Natural killer cell (primary cell): ENCODE measurements at regions not wholly inside any gene's neighbourhood (a gene's known extent, or its start where the extent isn't known, plus 50 kb on each side); places are given as distances from the start of the nearest gene placed in this dataset.
A peak's percentile ranks its signal among the peaks of the same experiment; 100 is the strongest.

Experiments
- ATAC-seq, 3 donors: fragments of 150-1000 bp in 2 of 3; fragments of 200-7000 bp in 1 of 3; cut with Tn5 transposase; 1 replicate in 1 of 3; 2 replicates in 2 of 3; pipeline ENCODE4 v1.10.0; 2021; ENCODE audit warnings: mild to moderate bottlenecking in 2 of 3, moderate library complexity in 2 of 3
- DNase-seq, 2 donors: peaks; one replicate each; pipeline versions ENCODE4 v3.0.0 to v3.0.0-alpha.2; 2013 to 2021; ENCODE audit warnings: mixed read lengths in 1 of 2
- H3K27ac ChIP-seq: one replicate; pipeline ENCODE4 v1.5.1; 2013; ENCODE audit warnings: mild to moderate bottlenecking, low read length
- H3K27me3 ChIP-seq: one replicate; pipeline ENCODE4 v1.6.1; 2013; ENCODE audit warnings: low read length; ENCODE audit not compliant: control insufficient read depth, insufficient read depth
- H3K36me3 ChIP-seq: one replicate; pipeline ENCODE4 v1.6.1; 2013; ENCODE audit warnings: low read length; ENCODE audit not compliant: control insufficient read depth, insufficient read depth
- H3K4me1 ChIP-seq: one replicate; pipeline ENCODE4 v1.6.1; 2013; ENCODE audit warnings: low read length; ENCODE audit not compliant: control insufficient read depth, insufficient read depth
- H3K4me3 ChIP-seq: one replicate; pipeline ENCODE4 v1.5.1; 2013; ENCODE audit warnings: low read length
- H3K9me3 ChIP-seq: one replicate; pipeline ENCODE4 v1.6.1; 2013; ENCODE audit warnings: low read length; ENCODE audit not compliant: control insufficient read depth, insufficient read depth
- H3K27ac Mint-ChIP-seq, 2 donors: one replicate each; pipeline ENCODE4 v1.8.0; 2022; ENCODE audit warnings: mild to moderate bottlenecking in 2 of 2, mixed read lengths in 2 of 2, moderate library complexity in 1 of 2
- H3K27me3 Mint-ChIP-seq, 2 donors: one replicate each; pipeline ENCODE4 v1.8.0; 2022; ENCODE audit warnings: low read depth in 2 of 2, mixed read lengths in 2 of 2
- H3K36me3 Mint-ChIP-seq: one replicate; pipeline ENCODE4 v1.8.0; 2022; ENCODE audit warnings: mixed read lengths
- H3K4me1 Mint-ChIP-seq, 2 donors: one replicate each; pipeline ENCODE4 v1.8.0; 2022; ENCODE audit warnings: mixed read lengths in 2 of 2
- H3K4me3 Mint-ChIP-seq: one replicate; pipeline ENCODE4 v1.8.0; 2022; ENCODE audit warnings: mild to moderate bottlenecking, moderate library complexity, mixed read lengths
- H3K9me3 Mint-ChIP-seq, 2 donors: one replicate each; pipeline ENCODE4 v1.8.0; 2022; ENCODE audit warnings: mixed read lengths in 2 of 2
- CTCF ChIP-seq: fragments of 200-600 bp; IDR thresholded peaks from one replicate; pipeline ENCODE4 v1.8.0; 2022; ENCODE audit warnings: antibody characterized with exemption
- WGBS: methylation state at CpG from one replicate; pipeline ENCODE4 v1.1.7; 2013; ENCODE audit warnings: missing lambda C conversion rate; ENCODE audit not compliant: insufficient coverage; 5-methylcytosine and 5-hydroxymethylcytosine counted together
- intact Hi-C: fragments of 100-400 bp; cut with micrococcal nuclease; formaldehyde crosslinking; loops from one replicate; pipeline ENCODE4 v1.14.2; 2022

- Mint-ChIP-seq H3K4me3 (peak overlapping the region; percentile 89), H3K4me1 (peaks cover 0 to 13% of the 10 kb centered on the region in 2 donors), H3K27ac (peak overlapping the region in 1 of 2 donors; percentile 80), H3K9me3 (no peaks in the 10 kb centered on the region), H3K27me3 (no peaks in the 10 kb centered on the region), H3K36me3 (no peaks in the 10 kb centered on the region)
- no peak for DNase-seq
- WGBS, result 97% methylated on average over 5 of the region's 6 CpGs
- Histone ChIP-seq H3K27ac (no peak overlapping the region), H3K36me3 (no peaks in the 10 kb centered on the region), H3K27me3 (no peaks in the 10 kb centered on the region), H3K4me1 (no peaks in the 10 kb centered on the region), H3K4me3 (no peak overlapping the region), H3K9me3 (no peaks in the 10 kb centered on the region)
- intact Hi-C loops, result no loop called here
- ATAC-seq, result no peak
- no peak for TF ChIP-seq CTCF
Observed at GRCh38 chrX:131703646-131704045, 159.8 kb downstream of the OR13H1 start.

- Mint-ChIP-seq H3K9me3 (no peaks in the 10 kb centered on the region), H3K36me3 (no peaks in the 10 kb centered on the region), H3K27me3 (no peaks in the 10 kb centered on the region), H3K4me1 (peaks cover 0 to 13% of the 10 kb centered on the region in 2 donors), H3K27ac (peak overlapping the region in 1 of 2 donors; percentile 80), H3K4me3 (peak overlapping the region; percentile 89)
- no peaks in the 10 kb centered on the region for H3K36me3 ChIP-seq
- H3K27ac ChIP-seq, result no peak overlapping the region
- WGBS, result 97% methylated on average over 16 of the region's 17 CpGs
- no peaks in the 10 kb centered on the region for H3K9me3 ChIP-seq
- ATAC-seq (peak in 1 of 3 donors; percentile 74), DNase-seq (no peak)
- H3K4me3 ChIP-seq, result no peak overlapping the region
- no peak for TF ChIP-seq CTCF
- intact Hi-C loops, result no loop called here
- no peaks in the 10 kb centered on the region for H3K27me3 ChIP-seq
- no peaks in the 10 kb centered on the region for H3K4me1 ChIP-seq
Observed at GRCh38 chrX:131704136-131704695, 160.3 kb downstream of the OR13H1 start.

- no peak for TF ChIP-seq CTCF
- Histone ChIP-seq H3K27ac (no peak overlapping the region), H3K9me3 (no peaks in the 10 kb centered on the region), H3K4me3 (no peak overlapping the region), H3K36me3 (no peaks in the 10 kb centered on the region), H3K27me3 (no peaks in the 10 kb centered on the region), H3K4me1 (no peaks in the 10 kb centered on the region)
- H3K4me3 Mint-ChIP-seq, result no peak overlapping the region
- no peaks in the 10 kb centered on the region for H3K36me3 Mint-ChIP-seq
- ATAC-seq (no peak), DNase-seq (no peak)
- H3K27ac Mint-ChIP-seq, result no peak overlapping the region
- H3K9me3 Mint-ChIP-seq, result no peaks in the 10 kb centered on the region
- no peaks in the 10 kb centered on the region for H3K27me3 Mint-ChIP-seq
- H3K4me1 Mint-ChIP-seq, result peaks cover 0 to 12% of the 10 kb centered on the region in 2 donors
- WGBS, result 93% methylated on average over 6 of the region's 6 CpGs
- intact Hi-C loops, result no loop called here
Observed at GRCh38 chrX:131709553-131709952, 165.7 kb downstream of the OR13H1 start.

GRCh38 chrX:131711478-131711867 is 167.6 kb downstream of the OR13H1 start:
- Mint-ChIP-seq H3K27ac (peak overlapping the region in 1 of 2 donors; percentile 75), H3K36me3 (no peaks in the 10 kb centered on the region)
- H3K4me3 ChIP-seq, result no peak overlapping the region

More at GRCh38 chrX:131711478-131711867, 167.6 kb downstream of the OR13H1 start:
- no peak overlapping the region for H3K27ac ChIP-seq
- DNase-seq (no peak), ATAC-seq (no peak)
- H3K36me3 ChIP-seq, result no peaks in the 10 kb centered on the region
- H3K27me3 Mint-ChIP-seq, result no peaks in the 10 kb centered on the region
- H3K4me3 Mint-ChIP-seq, result peak overlapping the region; percentile 86
- no peaks in the 10 kb centered on the region for H3K27me3 ChIP-seq
- no peaks in the 10 kb centered on the region for H3K9me3 ChIP-seq
- intact Hi-C loops, result no loop called here
- TF ChIP-seq CTCF, result no peak
- WGBS, result 90% methylated on average over 2 of the region's 8 CpGs
- H3K9me3 Mint-ChIP-seq, result no peaks in the 10 kb centered on the region
- no peaks in the 10 kb centered on the region for H3K4me1 ChIP-seq
- H3K4me1 Mint-ChIP-seq, result no peaks in the 10 kb centered on the region
